Fibroblast of peridontal ligament (primary cell): ENCODE measurements at regions not wholly inside any gene's neighbourhood (a gene's known extent, or its start where the extent isn't known, plus 50 kb on each side); places are given as distances from the start of the nearest gene placed in this dataset.
"Not testable (repeated sequence)": the region's sequence is repeated elsewhere in the genome, so short reads cannot be mapped to it uniquely, and the experiment has no call there.

Experiments
- DNase-seq: peaks from one replicate; pipeline ENCODE4 v3.0.0-alpha.2; 2010; ENCODE audit errors: extremely low read depth

DNA sequence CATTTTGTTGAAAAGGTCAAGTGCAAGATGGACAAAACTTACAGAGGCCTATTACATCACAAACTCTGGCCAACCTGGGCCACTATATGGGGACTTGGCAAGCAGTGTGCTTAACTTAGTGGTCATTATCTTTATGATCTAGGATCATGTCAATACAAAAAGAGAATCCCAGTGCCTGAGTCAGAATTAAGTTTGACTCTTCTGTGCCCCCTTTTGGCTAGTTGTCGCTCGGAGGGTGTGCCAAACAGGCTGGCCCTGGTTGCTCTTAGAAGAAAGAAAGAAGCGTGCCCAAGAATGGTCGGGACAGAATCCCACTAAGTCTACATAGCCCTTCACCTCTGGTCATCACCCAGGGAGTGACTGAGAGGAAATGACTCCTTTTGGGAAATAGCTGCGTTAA lies 100.1 kb downstream of the EIF4E start:
- no peak for DNase-seq

DNA sequence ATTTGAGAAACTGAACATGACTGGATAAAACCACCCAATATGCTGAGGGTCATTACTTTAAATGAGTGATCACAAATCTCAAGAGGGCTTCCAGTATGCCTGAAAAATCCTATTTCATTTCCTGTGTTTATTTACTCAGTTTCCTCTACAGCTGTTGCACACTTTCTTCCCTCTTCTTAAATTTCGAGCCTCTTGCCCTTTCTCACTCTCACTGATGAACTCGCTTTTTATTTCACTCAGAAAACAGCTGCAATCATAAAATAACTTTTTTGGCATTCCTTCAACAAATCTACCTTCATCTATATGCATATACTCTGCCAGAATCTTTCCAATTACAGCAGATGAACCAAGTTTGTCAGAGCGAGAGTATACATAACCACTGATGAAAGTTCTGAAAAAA lies 101.3 kb downstream of the EIF4E start:
- DNase-seq, result no peak

GRCh38 chr4:98822144-98822543 lies 106.8 kb downstream of the EIF4E start:
- DNase-seq, result no peak

GRCh38 chr4:98818116-98818515 lies 110.8 kb downstream of the EIF4E start:
- not testable (repeated sequence) for DNase-seq

DNA sequence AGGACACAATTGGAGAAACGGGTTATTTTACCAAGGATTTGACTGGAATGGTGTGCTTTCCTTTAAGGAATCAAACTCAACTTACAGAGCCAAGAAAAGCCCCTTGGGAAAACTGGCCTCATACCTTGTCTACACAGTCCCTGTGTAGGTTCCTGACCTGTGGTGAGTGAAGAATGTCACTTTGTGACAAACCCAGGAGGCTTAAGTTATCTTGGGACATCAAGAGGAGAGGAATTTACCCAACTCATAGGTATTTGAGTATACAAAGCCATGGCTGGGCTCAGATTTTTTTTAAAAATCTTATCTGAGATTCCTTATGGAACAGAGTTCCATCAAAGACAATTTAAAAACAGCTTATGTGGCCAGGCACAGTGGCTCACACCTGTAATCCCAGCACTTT lies 112.1 kb downstream of the EIF4E start:
- no peak for DNase-seq

DNA sequence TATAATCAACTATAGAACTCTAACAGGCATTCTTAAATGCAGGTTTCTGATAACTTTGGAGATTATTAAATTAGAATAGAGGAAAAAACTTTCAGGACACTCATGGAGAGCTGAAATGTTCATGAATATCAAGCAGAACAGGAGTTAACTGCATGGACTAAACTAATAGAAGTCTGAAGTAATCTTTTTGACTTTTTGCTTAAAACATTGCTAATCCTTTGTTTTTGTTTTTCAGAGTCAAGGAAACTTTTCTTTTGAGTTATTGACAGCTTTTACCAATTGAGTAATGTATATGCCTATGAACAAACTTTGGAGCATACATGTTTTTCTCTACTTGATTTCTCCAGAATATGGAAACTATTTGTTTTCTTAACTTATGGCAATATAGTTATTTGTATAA lies 112.5 kb downstream of the EIF4E start:
- DNase-seq, result no peak

DNA sequence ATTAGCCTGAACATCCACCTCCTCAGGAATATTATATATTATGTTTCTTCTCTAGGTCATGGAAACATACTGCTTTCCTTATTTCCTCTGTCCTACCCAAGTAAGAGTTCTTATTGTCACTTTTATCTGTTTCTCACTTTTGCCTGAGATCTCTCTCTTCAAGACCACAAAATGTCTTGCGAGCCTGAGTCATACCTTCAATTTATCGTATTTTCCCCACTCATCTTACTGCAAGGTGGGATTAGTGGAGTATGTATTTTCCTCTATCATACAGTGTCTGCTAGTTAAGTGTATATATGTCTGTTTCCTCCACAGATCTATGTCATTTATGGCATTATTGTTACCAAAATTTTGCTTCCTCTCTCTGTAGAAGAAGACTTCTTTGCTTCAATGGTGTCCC lies 124.5 kb downstream of the EIF4E start:
- no peak for DNase-seq

DNA sequence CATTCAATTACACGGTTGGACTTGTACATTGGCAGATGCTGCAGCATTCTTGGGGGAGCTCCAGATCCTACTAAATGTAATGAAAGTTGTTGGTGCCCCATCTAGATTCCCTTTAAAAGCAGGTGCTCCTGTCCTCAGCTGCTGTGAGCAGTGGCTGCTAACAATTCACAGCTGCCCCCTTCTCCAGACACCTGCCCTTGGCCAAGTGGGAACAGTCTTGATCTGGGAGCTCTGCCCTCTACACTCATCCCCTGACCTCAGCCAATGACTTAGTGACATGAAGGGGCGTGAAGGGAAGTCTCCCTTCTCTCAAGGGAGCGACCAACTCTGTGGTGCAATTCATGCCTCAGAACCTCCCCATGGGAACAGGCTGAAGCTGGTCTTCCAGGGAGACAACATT lies 125.7 kb downstream of the EIF4E start:
- DNase-seq, result no peak

- no peak for DNase-seq
Measured at GRCh38 chr4:98802770-98803198, 126.1 kb downstream of the EIF4E start.

- DNase-seq, result no peak
Measured at GRCh38 chr4:98801259-98801725, 127.6 kb downstream of the EIF4E start.

GRCh38 chr4:98796991-98797390 lies 131.9 kb downstream of the EIF4E start:
- DNase-seq, result no peak

- DNase-seq, result peak; percentile 45
Measured at GRCh38 chr4:98794565-98795205, 134.2 kb downstream of the EIF4E start.

DNA sequence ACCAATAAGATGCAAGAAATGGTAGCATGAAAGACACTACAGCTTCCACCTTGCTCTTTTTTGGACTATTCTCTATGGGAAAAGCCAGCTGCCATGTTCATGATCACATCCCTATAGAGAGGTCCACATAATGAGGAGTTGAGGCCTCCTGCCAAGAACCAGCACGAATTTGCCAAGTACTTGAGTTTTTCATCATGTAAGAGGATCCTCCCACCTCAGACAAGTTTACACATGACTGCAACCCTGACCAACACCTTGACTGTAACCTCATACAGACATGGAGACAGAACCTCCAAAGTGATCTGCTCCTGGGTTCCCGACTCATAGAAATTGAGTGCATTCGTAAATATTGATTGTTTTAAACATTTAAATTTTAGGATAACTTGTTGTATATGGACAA lies 135.2 kb upstream of the TSPAN5 start:
- no peak for DNase-seq

- DNase-seq, result peak; percentile 19
Measured at GRCh38 chr4:98786866-98787265, 128.5 kb upstream of the TSPAN5 start.

DNA sequence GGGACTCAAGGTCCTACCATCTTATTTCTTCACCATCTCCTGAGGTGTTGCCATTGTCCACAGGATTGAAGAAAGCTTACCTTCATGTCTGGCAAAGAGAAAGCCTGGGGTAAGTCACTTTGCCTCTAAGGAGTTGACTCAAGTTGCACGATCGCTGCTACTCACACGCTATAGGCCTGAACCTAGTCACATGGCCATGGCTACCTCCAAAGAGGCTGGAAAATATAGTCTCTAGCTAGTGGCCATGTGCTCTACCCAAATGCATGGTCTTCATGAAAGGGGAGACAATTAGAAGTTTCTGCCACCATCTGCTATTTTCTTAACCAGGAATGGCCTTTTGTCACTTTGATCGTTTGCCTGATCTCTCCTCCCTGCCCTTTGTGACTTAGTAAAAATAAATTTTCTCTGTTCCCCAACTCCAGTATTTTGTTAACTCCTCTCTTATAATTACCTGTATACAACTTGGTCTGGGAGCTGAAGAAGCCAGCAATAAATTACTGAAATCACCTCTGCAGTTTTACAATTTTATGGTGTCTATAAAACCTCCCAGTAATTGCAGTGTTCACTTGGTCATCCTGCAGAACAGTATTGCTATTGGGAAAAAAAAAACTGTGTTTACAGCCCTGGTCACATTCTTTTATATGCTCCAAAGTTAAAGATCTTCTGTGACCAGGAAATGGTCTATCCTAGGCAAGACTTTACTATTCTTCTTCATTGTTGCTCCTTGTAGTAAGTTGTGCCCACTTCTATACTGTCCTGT lies 126.7 kb upstream of the TSPAN5 start:
- DNase-seq, result no peak

- DNase-seq, result no peak
Measured at GRCh38 chr4:98781641-98782357, 123.4 kb upstream of the TSPAN5 start.

GRCh38 chr4:98780926-98781325 lies 122.5 kb upstream of the TSPAN5 start:
- DNase-seq, result no peak

- no peak for DNase-seq
Measured at GRCh38 chr4:98779088-98779487, 120.7 kb upstream of the TSPAN5 start.

- peak; percentile 66 for DNase-seq
Measured at GRCh38 chr4:98778206-98778605, 119.8 kb upstream of the TSPAN5 start.

DNA sequence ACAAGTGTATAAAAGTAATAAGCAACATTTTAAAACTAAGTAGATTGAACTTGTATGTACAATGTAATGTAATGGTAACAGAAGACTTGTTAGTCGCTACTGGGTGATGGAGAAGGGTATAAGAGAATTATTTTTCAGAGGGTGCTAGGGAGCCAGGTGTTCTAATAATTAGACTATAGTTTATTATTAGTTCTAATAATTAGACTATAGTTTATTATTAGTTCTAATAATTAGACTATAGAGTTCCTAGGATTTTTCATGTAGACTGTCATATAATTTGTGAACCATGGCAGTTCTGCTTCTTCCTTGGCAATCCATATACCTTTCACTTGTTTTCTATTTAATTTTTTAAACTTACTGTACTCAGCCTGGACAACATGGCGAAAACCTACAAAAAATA lies 117.3 kb upstream of the TSPAN5 start:
- DNase-seq, result no peak

DNA sequence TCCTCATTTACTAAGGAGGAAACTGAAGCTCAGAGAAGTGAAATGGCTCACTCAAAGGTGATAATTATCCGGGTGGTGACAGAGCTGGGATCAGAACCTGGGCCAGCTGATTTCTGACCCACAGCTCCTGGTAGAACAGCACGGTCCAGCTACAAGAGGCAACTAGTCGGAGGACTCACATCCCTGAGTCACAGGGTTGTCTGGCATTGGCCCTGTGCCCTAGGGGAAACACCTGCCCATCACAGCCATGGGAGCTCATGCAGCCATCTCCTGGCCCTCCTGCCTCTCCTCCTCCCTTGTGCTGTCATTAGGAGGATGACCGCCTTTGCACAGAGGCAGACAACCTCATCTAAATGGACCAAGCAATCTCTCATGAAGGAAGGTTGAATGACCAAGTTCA lies 115.2 kb upstream of the TSPAN5 start:
- no peak for DNase-seq

DNA sequence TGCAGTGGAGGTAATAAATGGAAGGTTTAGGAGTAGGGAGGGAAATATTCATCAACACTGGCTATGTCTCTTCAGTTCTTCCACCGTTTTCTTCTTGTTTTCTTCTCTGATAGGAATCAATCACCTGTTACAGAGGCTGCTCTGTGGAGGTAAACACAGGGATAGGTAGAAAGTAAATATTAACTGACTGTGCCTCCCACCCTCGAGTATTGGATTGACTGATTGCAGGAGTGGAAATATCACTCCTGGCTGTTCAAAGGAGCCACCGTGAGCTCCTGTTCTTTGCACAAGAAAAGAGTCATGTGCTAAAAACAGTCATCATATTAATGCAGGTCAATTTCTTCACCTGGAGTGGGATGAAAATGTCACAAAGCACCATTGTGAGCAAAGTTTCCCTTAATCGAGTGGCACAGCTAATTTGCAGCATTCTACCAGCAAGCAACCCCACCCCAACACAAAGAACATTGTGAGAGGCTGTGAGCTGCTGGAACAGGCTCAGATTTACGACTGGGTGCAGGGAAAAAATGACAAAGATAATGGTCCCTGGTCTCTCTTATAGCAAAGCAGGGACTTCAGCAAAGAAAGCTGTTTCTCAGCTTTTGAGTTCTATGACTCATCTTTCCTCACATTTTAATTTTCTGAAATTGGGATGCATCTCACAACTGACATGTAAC lies 113.7 kb upstream of the TSPAN5 start:
- no peak for DNase-seq
